GM23338 (cell line): ENCODE measurements at regions not wholly inside any gene's neighbourhood (a gene's known extent, or its start where the extent isn't known, plus 50 kb on each side); places are given as distances from the start of the nearest gene placed in this dataset.

ENCODE experiments used
- CTCF ChIP-seq, 2 experiments: fragments of 200-600 bp in 1 of 2; sonication (generic) in 1 of 2; conservative IDR thresholded peaks; 2 replicates each; pipeline versions ENCODE4 v1.5.1 to v1.6.1; 2016 to 2017; ENCODE audit warnings: antibody characterized with exemption in 2 of 2, low read depth in 2 of 2, mild to moderate bottlenecking in 2 of 2, moderate library complexity in 1 of 2
- EZH2 ChIP-seq: fragments of 200-600 bp; sonication (generic); IDR thresholded peaks from one replicate; pipeline ENCODE4 v1.8.0; 2017; ENCODE audit warnings: antibody characterized with exemption, mild to moderate bottlenecking, low read depth; ENCODE audit not compliant: unreplicated experiment
- EZH2phosphoT487 ChIP-seq: fragments of 200-600 bp; sonication (generic); IDR thresholded peaks from one replicate; pipeline ENCODE4 v1.8.1; 2018; ENCODE audit warnings: antibody characterized with exemption; ENCODE audit not compliant: unreplicated experiment
- JUNB ChIP-seq: IDR thresholded peaks from one replicate; pipeline ENCODE4 v1.6.1; 2016; ENCODE audit warnings: antibody characterized with exemption; ENCODE audit not compliant: unreplicated experiment
- REST ChIP-seq: IDR thresholded peaks from one replicate; pipeline ENCODE4 v1.6.1; 2018; ENCODE audit warnings: antibody characterized with exemption; ENCODE audit not compliant: unreplicated experiment

- TF ChIP-seq CTCF (conservative IDR thresholded peaks at IDR 0.05; ENCODE audit: low read depth in 2 of 2) (no peak), JUNB (no peak), EZH2phosphoT487 (no peak), REST (no peak), EZH2 (no peak)
Measured at GRCh38 chr13:79194272-79194671, 211.8 kb downstream of the RBM26 start.
